ENCODE measurements at regions not wholly inside any gene's neighbourhood (a gene's known extent, or its start where the extent isn't known, plus 50 kb on each side); places are given as distances from the start of the nearest gene placed in this dataset.

- Mint-ChIP-seq H3K4me1 (peaks cover 0 to 6% (median 4%) of the 10 kb centered on the region in 4 donors), H3K4me3 (no peak overlapping the region), H3K36me3 (no peaks in the 10 kb centered on the region), H3K27me3 (peaks cover 12 to 50% (median 22%) of the 10 kb centered on the region in 5 donors), H3K27ac (no peak overlapping the region), H3K9me3 (no peaks in the 10 kb centered on the region)
- DNase-seq (no peak), ATAC-seq (no peak)
- POLR2A ChIA-PET: no interaction called here
Observed at GRCh38 chr3:44100298-44100695, 141.4 kb upstream of the TOPAZ1 start.

GRCh38 chr3:44104043-44104442 is 137.6 kb upstream of the TOPAZ1 start:
- Mint-ChIP-seq H3K36me3 (no peaks in the 10 kb centered on the region), H3K9me3 (no peaks in the 10 kb centered on the region), H3K4me3 (no peak overlapping the region), H3K27me3 (peaks cover 14 to 35% (median 24%) of the 10 kb centered on the region in 5 donors), H3K27ac (peak overlapping the region in 1 of 10 donors; percentile 7), H3K4me1 (peaks cover 0 to 8% (median 5%) of the 10 kb centered on the region in 4 donors)
- POLR2A ChIA-PET: no interaction called here
- ATAC-seq (no peak), DNase-seq (no peak)

DNA sequence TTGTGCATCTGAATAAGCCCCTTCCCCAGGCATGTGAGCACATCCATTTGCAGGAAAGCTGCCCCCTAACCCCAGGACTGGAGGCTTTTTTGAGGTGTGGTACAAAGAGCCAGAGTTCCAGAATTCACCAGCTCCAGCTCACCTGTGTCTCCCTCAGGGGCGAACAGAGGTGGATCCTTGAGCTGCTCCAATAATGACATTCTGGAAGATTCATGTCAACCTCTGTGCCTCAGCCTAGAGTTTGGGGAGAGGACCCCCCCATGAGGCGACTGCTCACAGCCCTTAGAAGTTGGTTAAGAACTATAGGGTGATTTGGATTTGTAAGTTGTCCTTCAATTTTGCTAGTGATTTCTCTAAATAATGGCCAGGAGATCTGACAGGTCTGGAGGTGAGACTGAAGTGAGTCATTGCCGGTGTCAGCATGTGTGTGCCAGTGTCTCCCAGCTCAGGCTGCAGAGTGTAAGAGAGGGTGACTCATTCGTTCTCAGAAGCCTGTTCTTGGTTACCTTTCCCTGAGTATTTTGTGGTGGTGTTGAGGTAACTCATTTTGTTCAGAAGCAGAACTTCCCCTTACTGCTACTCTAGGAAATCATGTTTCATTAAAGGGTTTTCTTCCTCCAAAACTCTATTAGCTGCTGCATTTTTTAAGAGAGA is 136.9 kb upstream of the TOPAZ1 start:
- no peak for DNase-seq
- POLR2A ChIA-PET: interaction anchor here (0.5 kb wide), 1 partner anchor 485 kb away, joined by 3 read pairs; no protein-coding TSS in a partner anchor
- Mint-ChIP-seq H3K36me3 (no peaks in the 10 kb centered on the region), H3K4me1 (peaks cover 0 to 8% (median 5%) of the 10 kb centered on the region in 4 donors), H3K27ac (peak overlapping the region in 2 of 10 donors; percentile 3 to 38), H3K27me3 (peaks cover 14 to 28% (median 22%) of the 10 kb centered on the region in 5 donors), H3K4me3 (no peak overlapping the region), H3K9me3 (no peaks in the 10 kb centered on the region)
- ATAC-seq: peak in 1 of 2 donors; percentile 44

DNA sequence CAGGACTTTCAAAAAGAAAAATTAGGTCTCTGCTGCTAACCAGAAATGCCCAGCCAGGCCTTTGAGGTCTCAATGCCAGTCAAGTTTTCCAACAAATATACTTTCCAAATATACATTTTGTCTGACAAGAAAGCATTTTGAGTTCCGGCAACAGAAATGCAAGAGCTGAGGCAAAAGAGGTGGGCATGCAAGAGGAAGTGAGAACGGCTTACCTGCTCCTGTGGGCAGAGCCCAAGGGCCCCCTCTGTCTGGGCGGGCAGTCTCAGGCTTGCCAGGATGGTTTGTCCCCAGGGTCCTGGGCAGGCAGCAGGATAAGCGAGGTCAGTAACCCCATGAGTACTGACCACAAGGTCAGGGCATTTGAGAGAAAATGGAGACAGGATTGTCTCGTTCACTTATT is 136.1 kb upstream of the TOPAZ1 start:
- no peak overlapping the region for H3K4me3 Mint-ChIP-seq
- peaks cover 14 to 27% (median 22%) of the 10 kb centered on the region in 5 donors for H3K27me3 Mint-ChIP-seq
- H3K27ac Mint-ChIP-seq: no peak overlapping the region
- H3K36me3 Mint-ChIP-seq: no peaks in the 10 kb centered on the region
- peaks cover 0 to 8% (median 5%) of the 10 kb centered on the region in 4 donors for H3K4me1 Mint-ChIP-seq
- H3K9me3 Mint-ChIP-seq: no peaks in the 10 kb centered on the region
- POLR2A ChIA-PET: no interaction called here
- no peak for DNase-seq
- ATAC-seq: no peak

GRCh38 chr3:44106756-44107155 is 134.9 kb upstream of the TOPAZ1 start:
- Mint-ChIP-seq H3K27me3 (peaks cover 11 to 24% (median 11%) of the 10 kb centered on the region in 5 donors), H3K4me1 (peaks cover 0 to 8% (median 5%) of the 10 kb centered on the region in 4 donors), H3K36me3 (no peaks in the 10 kb centered on the region), H3K4me3 (no peak overlapping the region), H3K9me3 (no peaks in the 10 kb centered on the region), H3K27ac (no peak overlapping the region)
- DNase-seq: no peak
- no peak for ATAC-seq
- POLR2A ChIA-PET: no interaction called here

DNA sequence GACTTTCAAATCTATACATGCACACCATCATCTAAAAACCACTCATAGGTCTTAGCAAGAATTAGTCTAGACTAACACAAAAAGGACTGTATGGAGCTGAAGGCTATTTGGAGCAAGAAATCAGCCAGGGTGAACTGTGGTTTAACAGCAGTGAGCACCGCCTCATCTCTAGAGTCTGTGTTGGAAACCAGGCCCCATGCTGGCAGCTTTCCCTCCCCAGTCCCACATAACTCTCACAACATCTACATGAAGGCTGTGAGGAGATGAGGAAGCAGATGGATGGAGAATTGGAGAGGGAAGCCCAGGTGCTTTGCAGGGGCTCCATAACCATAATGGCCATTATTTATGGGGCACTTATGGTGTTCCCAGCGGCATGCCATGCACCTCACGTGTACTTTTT is 133.2 kb upstream of the TOPAZ1 start:
- no peak for DNase-seq
- Mint-ChIP-seq H3K36me3 (no peaks in the 10 kb centered on the region), H3K27me3 (peaks cover 2 to 12% (median 4%) of the 10 kb centered on the region in 5 donors), H3K27ac (no peak overlapping the region), H3K4me1 (peaks cover 0 to 8% (median 5%) of the 10 kb centered on the region in 4 donors), H3K4me3 (no peak overlapping the region), H3K9me3 (no peaks in the 10 kb centered on the region)
- POLR2A ChIA-PET: no interaction called here
- ATAC-seq: no peak

DNA sequence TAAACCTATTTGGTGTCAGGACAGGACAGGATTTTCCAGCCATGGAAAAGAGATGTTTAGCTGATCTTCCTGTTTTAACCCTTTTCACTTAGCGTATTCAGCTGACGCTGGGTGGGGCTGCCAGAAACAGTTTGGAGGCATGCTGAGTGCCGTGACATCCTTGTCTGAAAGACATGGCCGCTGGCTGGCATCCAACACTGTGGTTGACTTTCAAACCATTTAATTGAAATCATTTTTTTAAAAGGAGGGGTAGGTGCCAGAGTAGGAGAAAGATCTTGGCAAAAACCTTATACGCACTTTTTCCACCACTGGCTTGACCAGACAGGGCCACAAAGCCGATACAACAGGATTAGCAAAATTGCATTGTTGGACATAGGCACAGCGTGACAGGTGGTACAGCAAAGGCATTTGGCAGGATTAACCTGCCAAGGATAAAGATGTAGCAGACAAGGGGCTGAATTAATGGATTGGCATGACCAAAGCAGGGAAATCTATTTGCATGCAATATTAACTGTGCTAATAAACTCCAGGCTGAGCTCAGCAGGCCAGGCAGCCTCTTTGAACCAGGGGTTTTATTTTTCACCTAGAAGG is 131.8 kb upstream of the TOPAZ1 start:
- H3K36me3 Mint-ChIP-seq: no peaks in the 10 kb centered on the region
- peaks cover 2 to 25% (median 9%) of the 10 kb centered on the region in 5 donors for H3K27me3 Mint-ChIP-seq
- POLR2A ChIA-PET: no interaction called here
- peaks cover 0 to 6% (median 3%) of the 10 kb centered on the region in 4 donors for H3K4me1 Mint-ChIP-seq
- no peak for DNase-seq
- no peaks in the 10 kb centered on the region for H3K9me3 Mint-ChIP-seq
- H3K27ac Mint-ChIP-seq: no peak overlapping the region
- ATAC-seq: no peak
- no peak overlapping the region for H3K4me3 Mint-ChIP-seq

GRCh38 chr3:44110648-44111047 is 131.0 kb upstream of the TOPAZ1 start:
- peaks cover 0 to 1% (median 0%) of the 10 kb centered on the region in 4 donors for H3K4me1 Mint-ChIP-seq
- ATAC-seq: no peak
- DNase-seq: no peak
- POLR2A ChIA-PET: no interaction called here
- no peak overlapping the region for H3K4me3 Mint-ChIP-seq
- H3K27ac Mint-ChIP-seq: no peak overlapping the region
- H3K36me3 Mint-ChIP-seq: no peaks in the 10 kb centered on the region
- H3K27me3 Mint-ChIP-seq: peaks cover 4 to 32% (median 9%) of the 10 kb centered on the region in 5 donors
- H3K9me3 Mint-ChIP-seq: no peaks in the 10 kb centered on the region

- Mint-ChIP-seq H3K36me3 (no peaks in the 10 kb centered on the region), H3K9me3 (no peaks in the 10 kb centered on the region), H3K27ac (no peak overlapping the region), H3K4me3 (no peak overlapping the region), H3K27me3 (peaks cover 6 to 41% (median 16%) of the 10 kb centered on the region in 5 donors), H3K4me1 (no peaks in the 10 kb centered on the region)
- ATAC-seq (no peak), DNase-seq (no peak)
- POLR2A ChIA-PET: no interaction called here
Observed at GRCh38 chr3:44111482-44111881, 130.2 kb upstream of the TOPAZ1 start.

DNA sequence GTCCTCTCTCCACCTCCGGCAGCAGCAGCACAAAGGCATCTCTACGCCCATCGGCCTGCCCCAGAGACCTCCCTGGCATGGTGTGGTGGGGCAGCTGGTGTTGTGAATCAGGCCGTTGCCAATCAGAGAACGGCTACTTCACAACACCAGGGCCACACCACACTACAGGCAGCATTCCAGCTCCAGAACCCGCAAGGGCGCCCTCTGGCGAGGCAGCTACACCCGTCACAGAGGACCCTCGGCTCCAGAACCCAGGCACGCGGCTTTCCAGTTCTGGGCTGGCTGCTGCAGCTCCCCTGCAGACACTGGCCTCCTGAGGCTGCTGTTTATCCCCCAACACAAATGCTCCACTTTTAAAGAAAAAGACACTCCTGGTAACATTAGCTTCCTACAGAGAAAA is 127.5 kb upstream of the TOPAZ1 start:
- Mint-ChIP-seq H3K36me3 (no peaks in the 10 kb centered on the region), H3K27ac (no peak overlapping the region), H3K4me3 (no peak overlapping the region), H3K27me3 (peaks cover 4 to 60% (median 12%) of the 10 kb centered on the region in 5 donors), H3K9me3 (no peaks in the 10 kb centered on the region), H3K4me1 (no peaks in the 10 kb centered on the region)
- DNase-seq (peak in 8 of 10 donors; percentile 2 to 27 (median 20)), ATAC-seq (no peak)
- POLR2A ChIA-PET: no interaction called here

GRCh38 chr3:44117239-44117638 is 124.4 kb upstream of the TOPAZ1 start:
- no peak for DNase-seq
- Mint-ChIP-seq H3K4me1 (no peaks in the 10 kb centered on the region), H3K4me3 (no peak overlapping the region), H3K27me3 (peaks cover 2 to 51% (median 12%) of the 10 kb centered on the region in 5 donors), H3K9me3 (no peaks in the 10 kb centered on the region), H3K27ac (peak overlapping the region in 1 of 10 donors; percentile 64), H3K36me3 (no peaks in the 10 kb centered on the region)
- ATAC-seq: no peak
- POLR2A ChIA-PET: no interaction called here

- Mint-ChIP-seq H3K27me3 (peaks cover 2 to 51% (median 12%) of the 10 kb centered on the region in 5 donors), H3K9me3 (no peaks in the 10 kb centered on the region), H3K4me3 (no peak overlapping the region), H3K27ac (no peak overlapping the region), H3K4me1 (no peaks in the 10 kb centered on the region), H3K36me3 (no peaks in the 10 kb centered on the region)
- DNase-seq (no peak), ATAC-seq (no peak)
- POLR2A ChIA-PET: no interaction called here
Observed at GRCh38 chr3:44117736-44118135, 124.0 kb upstream of the TOPAZ1 start.

GRCh38 chr3:44120721-44121582 is 120.7 kb upstream of the TOPAZ1 start:
- ATAC-seq (no peak), DNase-seq (no peak)
- H3K27me3 Mint-ChIP-seq: peaks cover 4 to 25% (median 8%) of the 10 kb centered on the region in 5 donors
- POLR2A ChIA-PET: no interaction called here
- no peaks in the 10 kb centered on the region for H3K9me3 Mint-ChIP-seq
- H3K4me3 Mint-ChIP-seq: no peak overlapping the region
- H3K27ac Mint-ChIP-seq: no peak overlapping the region
- no peaks in the 10 kb centered on the region for H3K4me1 Mint-ChIP-seq
- no peaks in the 10 kb centered on the region for H3K36me3 Mint-ChIP-seq
